Breast epithelium (tissue), 4 donors: ENCODE measurements at regions not wholly inside any gene's neighbourhood (a gene's known extent, or its start where the extent isn't known, plus 50 kb on each side); places are given as distances from the start of the nearest gene placed in this dataset.

Experiments used
- DNase-seq, 2 donors: peaks; one replicate each; pipeline ENCODE4 v3.0.0-alpha.2; 2019; ENCODE audit warnings: low spot score in 2 of 2
- H3K27ac ChIP-seq, 2 donors: fragments of 200-600 bp; sonication (generic) in 1 of 2; one replicate each; pipeline ENCODE4 v1.5.1; 2016 to 2019; ENCODE audit warnings: mild to moderate bottlenecking in 1 of 2
- H3K27me3 ChIP-seq, 2 donors: fragments of 200-600 bp; sonication (generic) in 1 of 2; one replicate each; pipeline versions ENCODE4 v1.5.1 to v1.6.0; 2017 to 2019; ENCODE audit warnings: control low read depth in 1 of 2, mild to moderate bottlenecking in 1 of 2
- H3K36me3 ChIP-seq: fragments of 200-600 bp; one replicate; pipeline ENCODE4 v1.5.1; 2019
- H3K4me1 ChIP-seq, 2 donors: fragments of 200-600 bp; sonication (generic); one replicate each; pipeline ENCODE4 v1.5.1; 2016 to 2019; ENCODE audit warnings: control low read depth in 1 of 2
- H3K4me3 ChIP-seq, 3 donors: fragments of 200-600 bp; sonication (generic); 1 replicate in 2 of 3; 2 replicates in 1 of 3; pipeline ENCODE4 v1.5.1; 2016 to 2019; ENCODE audit warnings: mild to moderate bottlenecking in 3 of 3, moderate library complexity in 2 of 3
- H3K9me3 ChIP-seq, 2 donors: fragments of 200-600 bp; sonication (generic) in 1 of 2; one replicate each; pipeline ENCODE4 v1.5.1; 2016 to 2019; ENCODE audit warnings: control low read depth in 1 of 2
- POLR2A ChIP-seq: fragments of 450-650 bp; IDR thresholded peaks from one replicate; pipeline ENCODE4 v1.6.1; 2016; ENCODE audit warnings: antibody characterized with exemption, mild to moderate bottlenecking, moderate library complexity
- POLR2AphosphoS5 ChIP-seq, 3 donors: sonication (generic); formaldehyde crosslinking; IDR thresholded peaks; one replicate each; pipeline ENCODE4 v1.6.1; 2017; ENCODE audit warnings: antibody characterized with exemption in 3 of 3
- intact Hi-C: fragments of 100-400 bp; cut with DNase I; formaldehyde crosslinking; loops from one replicate; pipeline ENCODE4 v1.15.1; 2023; ENCODE audit warnings: low total_unique reads
- TF ChIP-seq, protein P1 (sequence below), 3 donors: fragments of 450-650 bp; IDR thresholded peaks; one replicate each; pipeline ENCODE4 v1.5.1; 2016 to 2017; ENCODE audit warnings: antibody characterized with exemption in 3 of 3, mild to moderate bottlenecking in 3 of 3, moderate library complexity in 3 of 3

DNA sequence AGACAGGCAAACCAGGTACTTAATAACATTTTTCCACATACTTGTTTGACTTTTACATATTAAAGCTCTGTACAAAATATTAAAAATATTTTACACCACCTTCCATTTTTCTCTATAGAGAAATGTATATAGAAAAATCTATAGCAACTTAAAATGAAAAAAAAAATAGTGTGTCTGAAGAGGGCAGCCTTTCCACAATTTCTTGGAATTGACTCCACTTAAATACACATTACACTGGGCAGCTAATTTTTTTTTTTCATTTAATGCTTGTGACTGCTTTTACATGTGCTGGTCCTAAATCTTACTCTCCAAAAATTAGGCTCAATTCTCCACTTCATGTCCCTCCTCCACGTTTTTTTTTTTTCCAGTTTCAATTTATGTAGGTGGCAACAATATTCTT, 427.0 kb upstream of the RBMS3 start:
- no peaks in the 10 kb centered on the region for H3K4me1 ChIP-seq
- no peaks in the 10 kb centered on the region for H3K36me3 ChIP-seq
- no peak overlapping the region for H3K4me3 ChIP-seq
- no peaks in the 10 kb centered on the region for H3K27me3 ChIP-seq
- no peak for DNase-seq
- H3K27ac ChIP-seq: no peak overlapping the region
- intact Hi-C loops: no loop called here
- no peaks in the 10 kb centered on the region for H3K9me3 ChIP-seq
- TF ChIP-seq, protein P1, sequence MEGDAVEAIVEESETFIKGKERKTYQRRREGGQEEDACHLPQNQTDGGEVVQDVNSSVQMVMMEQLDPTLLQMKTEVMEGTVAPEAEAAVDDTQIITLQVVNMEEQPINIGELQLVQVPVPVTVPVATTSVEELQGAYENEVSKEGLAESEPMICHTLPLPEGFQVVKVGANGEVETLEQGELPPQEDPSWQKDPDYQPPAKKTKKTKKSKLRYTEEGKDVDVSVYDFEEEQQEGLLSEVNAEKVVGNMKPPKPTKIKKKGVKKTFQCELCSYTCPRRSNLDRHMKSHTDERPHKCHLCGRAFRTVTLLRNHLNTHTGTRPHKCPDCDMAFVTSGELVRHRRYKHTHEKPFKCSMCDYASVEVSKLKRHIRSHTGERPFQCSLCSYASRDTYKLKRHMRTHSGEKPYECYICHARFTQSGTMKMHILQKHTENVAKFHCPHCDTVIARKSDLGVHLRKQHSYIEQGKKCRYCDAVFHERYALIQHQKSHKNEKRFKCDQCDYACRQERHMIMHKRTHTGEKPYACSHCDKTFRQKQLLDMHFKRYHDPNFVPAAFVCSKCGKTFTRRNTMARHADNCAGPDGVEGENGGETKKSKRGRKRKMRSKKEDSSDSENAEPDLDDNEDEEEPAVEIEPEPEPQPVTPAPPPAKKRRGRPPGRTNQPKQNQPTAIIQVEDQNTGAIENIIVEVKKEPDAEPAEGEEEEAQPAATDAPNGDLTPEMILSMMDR (IDR thresholded peaks at IDR 0.05): no peak
- TF ChIP-seq POLR2AphosphoS5 (IDR thresholded peaks at IDR 0.05): no peak
- TF ChIP-seq POLR2A: no peak

DNA sequence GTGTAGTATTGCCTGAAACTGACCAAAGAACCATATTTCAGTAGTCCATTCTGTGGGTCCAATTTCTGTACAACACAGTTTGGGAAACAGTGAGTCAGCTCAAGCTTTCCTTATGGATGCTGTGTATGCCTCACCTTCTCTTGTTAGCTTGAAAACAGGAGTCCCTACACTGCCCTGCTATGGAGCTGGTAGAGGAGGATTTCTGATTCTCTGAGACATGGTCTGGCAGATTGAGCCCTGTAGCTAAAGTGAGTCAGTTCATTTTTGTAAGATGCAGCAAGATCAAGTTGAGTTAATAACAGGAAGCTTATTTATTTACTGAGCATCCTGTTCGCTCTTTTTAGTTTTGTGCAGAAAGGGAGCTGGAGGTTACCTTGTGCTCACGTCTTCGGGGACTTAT, 424.1 kb upstream of the RBMS3 start:
- H3K9me3 ChIP-seq: no peaks in the 10 kb centered on the region
- H3K4me3 ChIP-seq: no peak overlapping the region
- TF ChIP-seq POLR2AphosphoS5 (IDR thresholded peaks at IDR 0.05) (no peak), POLR2A (no peak)
- TF ChIP-seq, protein P1 (IDR thresholded peaks at IDR 0.05): no peak
- H3K36me3 ChIP-seq: no peaks in the 10 kb centered on the region
- intact Hi-C loops: no loop called here
- no peaks in the 10 kb centered on the region for H3K4me1 ChIP-seq
- DNase-seq: no peak
- H3K27me3 ChIP-seq: no peaks in the 10 kb centered on the region
- H3K27ac ChIP-seq: no peak overlapping the region

DNA sequence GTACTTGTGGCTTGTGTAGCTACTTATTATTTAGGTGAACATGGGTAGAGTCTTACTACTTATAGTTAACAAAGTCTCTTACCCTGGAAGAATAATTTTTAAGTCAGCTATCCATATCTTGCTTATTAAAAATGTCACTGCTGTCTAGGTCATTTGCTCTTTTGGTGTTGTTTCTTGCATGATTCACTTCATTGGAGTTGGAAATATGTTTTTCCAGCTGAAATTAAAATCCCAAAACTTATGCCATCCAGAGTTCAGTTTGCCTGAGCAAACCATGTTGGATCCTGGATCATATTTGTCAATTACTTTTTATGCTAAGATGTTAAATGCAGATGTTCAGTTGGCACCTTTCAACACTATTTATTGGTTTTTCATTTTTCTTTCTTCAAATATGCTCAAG, 421.0 kb upstream of the RBMS3 start:
- H3K4me3 ChIP-seq: no peak overlapping the region
- no peaks in the 10 kb centered on the region for H3K27me3 ChIP-seq
- H3K4me1 ChIP-seq: no peaks in the 10 kb centered on the region
- intact Hi-C loops: no loop called here
- no peak for DNase-seq
- TF ChIP-seq POLR2AphosphoS5 (IDR thresholded peaks at IDR 0.05) (no peak), POLR2A (no peak)
- TF ChIP-seq, protein P1 (IDR thresholded peaks at IDR 0.05): no peak
- no peaks in the 10 kb centered on the region for H3K9me3 ChIP-seq
- no peak overlapping the region for H3K27ac ChIP-seq
- H3K36me3 ChIP-seq: no peaks in the 10 kb centered on the region

DNA sequence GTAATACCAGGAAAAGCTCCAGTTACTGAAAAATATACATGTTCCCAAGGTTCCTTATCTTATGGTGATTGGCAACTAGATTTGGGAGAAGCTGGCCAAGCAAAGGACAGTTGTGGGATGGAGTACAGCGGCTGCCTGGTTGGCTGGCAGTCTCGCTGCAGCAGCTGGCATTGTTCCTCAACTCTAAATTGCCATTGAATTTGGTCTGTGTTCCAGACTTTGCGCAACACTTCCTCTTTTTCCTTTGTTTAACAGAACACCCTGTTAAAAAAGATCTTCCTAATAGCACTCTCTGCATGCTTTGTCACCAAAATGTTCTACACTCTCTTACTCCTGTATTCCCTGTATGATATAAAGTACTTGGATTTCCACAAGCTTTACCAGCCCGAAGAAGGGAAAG, 420.6 kb upstream of the RBMS3 start:
- H3K4me3 ChIP-seq: no peak overlapping the region
- no peak overlapping the region for H3K27ac ChIP-seq
- no peaks in the 10 kb centered on the region for H3K27me3 ChIP-seq
- TF ChIP-seq POLR2A (no peak), POLR2AphosphoS5 (IDR thresholded peaks at IDR 0.05) (no peak)
- TF ChIP-seq, protein P1 (IDR thresholded peaks at IDR 0.05): no peak
- H3K4me1 ChIP-seq: no peaks in the 10 kb centered on the region
- H3K36me3 ChIP-seq: no peaks in the 10 kb centered on the region
- intact Hi-C loops: no loop called here
- peak in 1 of 2 donors; percentile 31 for DNase-seq
- H3K9me3 ChIP-seq: no peaks in the 10 kb centered on the region

DNA sequence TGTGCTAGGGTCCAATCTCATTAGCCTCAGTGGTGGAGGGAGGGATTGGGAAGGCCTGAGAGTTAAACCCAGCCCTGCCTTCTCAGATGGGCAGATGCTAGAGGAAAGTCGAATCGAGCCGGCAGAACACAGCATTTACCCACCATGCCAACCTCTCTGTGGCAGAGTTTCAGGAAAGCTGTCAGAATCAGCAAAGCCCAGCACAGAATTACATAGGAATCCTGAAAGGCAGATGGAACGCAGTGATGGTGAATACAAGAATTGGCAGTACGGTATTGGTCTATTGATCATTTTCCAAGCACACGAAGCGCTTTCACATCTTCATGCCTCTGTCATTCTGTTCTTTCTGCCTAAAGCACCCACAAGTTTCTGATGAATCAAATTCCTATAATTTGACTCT, 417.7 kb upstream of the RBMS3 start:
- Histone ChIP-seq H3K4me3 (no peak overlapping the region), H3K4me1 (no peaks in the 10 kb centered on the region), H3K9me3 (no peaks in the 10 kb centered on the region), H3K36me3 (no peaks in the 10 kb centered on the region), H3K27me3 (no peaks in the 10 kb centered on the region), H3K27ac (no peak overlapping the region)
- no peak for DNase-seq
- intact Hi-C loops: no loop called here
- TF ChIP-seq POLR2A (no peak), POLR2AphosphoS5 (IDR thresholded peaks at IDR 0.05) (no peak)
- TF ChIP-seq, protein P1 (IDR thresholded peaks at IDR 0.05): no peak
